OCI-LY3 (cell line): ENCODE measurements at regions not wholly inside any gene's neighbourhood (a gene's known extent, or its start where the extent isn't known, plus 50 kb on each side); places are given as distances from the start of the nearest gene placed in this dataset.

Experiments used
- CTCF ChIP-seq: fragments of 200-600, 300-600 bp; sonication (generic); IDR thresholded peaks from 2 replicates; pipeline ENCODE4 v1.5.1; 2014; ENCODE audit warnings: antibody characterized with exemption, low read length, low read depth
- EZH2phosphoT487 ChIP-seq: fragments of 200-600 bp; shearing (Covaris generic); IDR thresholded peaks from 2 replicates; pipeline ENCODE4 v1.6.1; 2018; ENCODE audit warnings: antibody characterized with exemption, mixed run types, low read depth

GRCh38 chr12:43167691-43168090, 384.3 kb downstream of the ADAMTS20 start:
- no peak for TF ChIP-seq CTCF
- no peak for TF ChIP-seq EZH2phosphoT487
